GM19438 (cell line): ENCODE measurements at regions not wholly inside any gene's neighbourhood (a gene's known extent, or its start where the extent isn't known, plus 50 kb on each side); places are given as distances from the start of the nearest gene placed in this dataset.
"Not testable (repeated sequence)": the region's sequence is repeated elsewhere in the genome, so short reads cannot be mapped to it uniquely, and the experiment has no call there.

Experiments
- ATAC-seq: cut with Tn5 transposase; IDR thresholded peaks from one replicate; pipeline ENCODE4 v1.9.1; 2021; ENCODE audit warnings: low read depth; ENCODE audit not compliant: unreplicated experiment

GRCh38 chr20:41690702-41691101, 72.5 kb upstream of the CHD6 start:
- no peak for ATAC-seq

- no peak for ATAC-seq
Observed at GRCh38 chr20:41686961-41687360, 68.8 kb upstream of the CHD6 start.

GRCh38 chr20:41685145-41685544, 67.0 kb upstream of the CHD6 start:
- not testable (repeated sequence) for ATAC-seq

GRCh38 chr20:41678799-41679198, 60.6 kb upstream of the CHD6 start:
- ATAC-seq, result no peak

GRCh38 chr20:41672282-41672681, 54.1 kb upstream of the CHD6 start:
- no peak for ATAC-seq

- no peak for ATAC-seq
Observed at GRCh38 chr20:41671143-41671542, 53.0 kb upstream of the CHD6 start.

DNA sequence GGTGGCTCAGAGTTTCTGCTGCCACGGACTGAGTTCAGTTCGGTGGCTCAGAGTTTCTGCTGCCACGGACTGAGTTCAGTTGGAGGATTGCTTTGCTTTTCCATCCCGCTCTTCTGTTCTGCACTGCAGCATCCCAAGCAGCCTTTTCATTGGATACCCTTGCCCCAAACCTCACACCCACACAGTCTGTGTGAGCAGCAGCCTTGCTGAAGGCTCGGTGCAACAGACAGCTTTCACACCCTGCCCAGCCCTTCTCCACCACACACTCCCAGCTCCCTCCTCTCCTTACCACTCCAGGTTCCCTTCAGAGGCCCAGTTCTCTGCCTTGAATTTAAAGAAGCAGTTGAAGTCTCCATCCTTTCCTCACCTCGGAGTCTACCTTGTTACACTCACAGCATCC, 52.5 kb upstream of the CHD6 start:
- ATAC-seq, result no peak

GRCh38 chr20:41669708-41670263, 51.6 kb upstream of the CHD6 start:
- ATAC-seq, result no peak

- no peak for ATAC-seq
Observed at GRCh38 chr20:41668057-41668749, 50.0 kb upstream of the CHD6 start.
